DMS 273 (cell line): ENCODE measurements at regions not wholly inside any gene's neighbourhood (a gene's known extent, or its start where the extent isn't known, plus 50 kb on each side); places are given as distances from the start of the nearest gene placed in this dataset.
"Not testable (repeated sequence)": the region's sequence is repeated elsewhere in the genome, so short reads cannot be mapped to it uniquely, and the experiment has no call there.

Source experiments
- DNase-seq: peaks from one replicate; lab custom pipeline; 2025; ENCODE audit not compliant: unreplicated experiment; lab: John Stamatoyannopoulos, UW

DNA sequence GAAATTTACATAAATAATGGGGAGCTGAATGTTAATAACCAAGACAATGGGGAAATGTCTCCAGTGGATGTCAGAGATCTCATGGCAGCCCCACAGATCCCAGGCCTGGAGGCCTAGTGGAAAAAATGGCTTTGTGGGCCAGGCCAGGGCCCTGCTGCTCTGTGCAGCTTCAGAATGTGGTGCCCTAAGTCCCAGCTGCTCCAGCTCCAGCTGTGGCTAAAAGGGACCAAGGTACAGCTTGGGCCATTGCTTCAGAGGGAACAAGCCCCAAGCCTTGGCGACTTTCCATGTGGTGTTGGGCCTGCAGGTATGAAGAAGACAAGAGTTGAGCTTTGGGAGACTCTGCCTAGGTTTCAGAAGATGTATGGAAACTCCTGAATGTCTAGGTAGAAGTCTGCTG lies 658.2 kb downstream of the NUP35 start:
- DNase-seq = no peak

DNA sequence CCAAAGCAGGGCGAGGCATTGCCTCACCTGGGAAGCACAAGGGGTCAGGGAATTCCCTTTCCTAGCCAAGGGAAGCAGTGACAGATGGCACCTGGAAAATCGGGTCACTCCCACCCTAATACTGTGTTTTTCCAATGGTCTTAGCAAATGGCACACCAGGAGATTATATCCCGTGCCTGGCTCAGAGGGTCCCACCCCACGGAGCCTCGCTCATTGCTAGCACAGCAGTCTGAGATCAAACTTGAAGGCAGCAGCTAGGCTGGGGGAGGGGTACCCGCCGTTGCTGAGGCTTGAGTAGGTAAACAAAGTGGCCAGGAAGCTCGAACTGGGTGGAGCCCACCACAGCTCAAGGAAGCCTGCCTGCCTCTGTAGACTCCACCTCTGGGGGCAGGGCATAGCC lies 664.6 kb downstream of the NUP35 start:
- DNase-seq = not testable (repeated sequence)

DNA sequence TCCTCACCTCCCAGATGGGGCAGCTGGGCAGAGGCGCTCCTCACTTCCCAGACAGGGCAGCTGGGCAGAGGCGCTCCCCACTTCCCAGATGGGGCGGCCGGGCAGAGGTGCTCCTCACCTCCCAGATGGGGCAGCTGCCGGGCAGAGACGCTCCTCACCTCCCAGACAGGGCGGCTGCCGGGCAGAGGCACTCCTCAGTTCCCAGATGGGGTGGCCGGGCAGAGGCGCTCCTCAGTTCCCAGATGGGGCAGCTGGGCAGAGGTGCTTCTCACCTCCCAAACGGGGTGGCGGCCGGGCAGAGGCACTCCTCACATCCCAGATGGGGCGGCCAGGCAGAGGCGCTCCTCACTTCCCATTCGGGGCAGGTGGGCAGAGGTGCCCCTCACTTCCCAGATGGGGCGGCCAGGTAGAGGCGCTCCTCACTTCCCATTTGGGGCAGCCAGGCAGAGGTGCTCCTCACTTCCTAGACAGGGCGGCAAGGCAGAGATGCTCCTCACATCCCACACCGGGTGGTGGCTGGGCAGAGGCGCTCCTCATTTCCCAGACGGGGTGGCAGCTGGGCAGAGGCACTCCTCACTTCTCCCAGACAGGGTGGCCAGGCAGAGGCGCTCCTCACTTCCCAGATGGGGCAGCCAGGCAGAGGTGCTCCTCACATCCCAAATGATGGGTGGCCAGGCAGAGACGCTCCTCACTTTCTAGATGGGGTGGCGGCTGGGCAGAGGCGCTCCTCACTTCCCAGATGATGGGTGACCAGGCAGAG lies 668.1 kb downstream of the NUP35 start:
- not testable (repeated sequence) for DNase-seq

DNA sequence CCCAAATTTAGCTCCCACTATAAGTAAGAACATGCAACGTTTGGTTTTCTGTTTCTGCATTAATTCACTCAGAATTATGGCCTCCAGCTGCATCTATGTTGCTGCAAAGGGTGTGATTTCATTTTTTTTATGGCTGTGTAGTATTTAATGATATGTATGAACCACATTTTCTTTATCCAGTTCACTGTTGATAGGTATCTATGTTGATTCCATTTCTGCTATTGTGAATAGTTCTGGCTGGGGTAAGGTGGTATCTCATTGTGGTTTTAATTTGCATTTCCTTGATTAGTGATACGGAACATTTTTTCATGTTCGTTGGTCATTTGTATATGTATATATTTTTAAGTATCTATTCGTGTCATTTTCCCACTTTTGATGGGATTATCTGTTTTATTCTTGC lies 674.3 kb downstream of the NUP35 start:
- DNase-seq = no peak

DNA sequence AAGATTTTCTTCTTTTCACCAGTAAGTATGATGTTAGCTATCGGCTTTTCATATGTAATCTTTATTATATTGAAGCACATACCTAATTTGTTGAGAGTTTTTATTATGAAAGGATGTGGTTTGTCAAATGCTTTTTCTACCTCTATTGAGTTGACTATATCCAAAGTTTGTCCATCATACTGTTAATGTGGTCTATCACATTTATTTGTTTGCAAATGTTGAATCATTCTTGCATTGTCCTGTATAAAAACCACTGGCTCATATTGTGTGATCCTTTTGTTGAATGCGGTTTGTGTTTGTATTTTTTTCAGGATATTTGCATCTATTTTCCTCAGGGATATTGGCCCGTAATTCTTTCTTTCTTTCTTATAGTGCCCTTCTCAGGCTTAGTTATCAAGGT lies 675.5 kb downstream of the NUP35 start:
- no peak for DNase-seq

DNA sequence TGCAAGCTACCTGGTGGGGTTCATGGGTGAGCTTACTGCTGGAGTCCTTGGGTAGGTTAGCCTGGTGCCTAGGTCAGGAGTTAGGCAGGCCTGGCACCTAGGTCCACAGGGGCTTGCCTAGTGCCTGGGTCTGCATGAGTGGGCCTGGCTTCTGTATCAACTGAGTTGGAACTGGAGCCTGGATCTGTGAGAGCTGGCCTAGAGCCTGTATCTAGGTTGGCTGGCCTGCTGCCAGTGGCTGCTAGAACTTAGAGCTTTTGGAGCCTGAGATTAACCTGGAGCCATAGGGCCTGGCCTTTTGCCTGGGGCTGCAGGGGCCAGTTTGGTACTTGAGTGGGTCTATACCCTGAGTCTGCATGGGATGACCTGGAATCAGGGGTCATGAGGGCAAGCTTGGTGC lies 679.4 kb downstream of the NUP35 start:
- peak; percentile 1 for DNase-seq

DNA sequence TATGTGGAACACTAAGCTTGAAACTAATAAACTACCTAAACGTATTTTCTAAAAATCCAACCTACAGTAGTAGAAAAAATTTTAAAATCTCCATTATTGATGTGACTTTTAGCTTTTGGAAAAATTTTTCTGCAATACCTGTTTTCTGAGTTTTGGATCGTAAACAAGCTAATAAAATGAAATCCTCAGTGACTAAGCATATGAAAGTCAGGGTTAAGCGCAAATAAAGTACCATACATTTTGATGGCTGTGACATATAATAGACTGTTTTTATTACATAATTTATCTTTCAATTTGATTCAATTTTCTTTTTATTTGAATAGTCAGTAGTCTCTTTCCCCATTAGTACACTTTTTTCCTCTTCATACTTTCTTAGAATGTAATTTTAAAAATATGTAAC lies 683.6 kb downstream of the NUP35 start:
- DNase-seq = no peak

DNA sequence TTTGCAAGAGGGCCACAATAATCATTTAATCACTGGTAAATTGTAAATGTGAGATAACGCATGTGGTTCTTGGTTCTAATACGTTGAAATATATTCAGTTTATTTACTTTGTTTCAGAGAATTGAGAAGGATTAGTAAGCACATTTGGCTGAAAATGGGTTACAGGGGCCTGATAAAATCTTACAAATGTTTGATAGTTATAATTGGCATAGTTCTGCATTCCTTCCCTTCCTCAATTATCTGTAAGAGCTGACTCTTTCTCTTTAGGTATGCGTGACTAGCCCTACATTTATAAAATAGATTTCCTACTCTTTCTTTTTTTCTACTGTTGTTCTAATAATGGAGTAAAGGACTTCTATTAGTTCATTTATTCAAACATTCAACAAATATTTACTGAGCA lies 685.2 kb downstream of the NUP35 start:
- DNase-seq = no peak

DNA sequence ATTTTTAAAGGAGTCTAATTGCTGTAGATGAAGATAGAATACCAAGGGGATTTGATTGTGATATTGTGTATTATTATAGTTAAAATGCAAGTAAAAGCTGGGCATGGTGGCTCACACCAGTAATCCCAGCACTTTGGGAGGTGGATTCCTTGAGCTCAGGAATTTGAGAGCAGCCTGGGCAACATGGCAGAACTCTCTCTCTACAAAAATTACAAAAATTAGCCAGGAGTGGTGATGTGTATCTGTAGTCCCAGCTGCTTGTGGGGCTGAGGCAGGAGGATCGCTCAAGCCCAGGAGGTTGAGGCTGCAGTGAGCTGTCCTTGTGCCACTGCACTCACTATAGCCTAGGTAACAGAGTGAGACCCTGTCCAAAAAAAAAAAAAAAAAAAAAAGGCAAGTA lies 687.0 kb downstream of the NUP35 start:
- no peak for DNase-seq

DNA sequence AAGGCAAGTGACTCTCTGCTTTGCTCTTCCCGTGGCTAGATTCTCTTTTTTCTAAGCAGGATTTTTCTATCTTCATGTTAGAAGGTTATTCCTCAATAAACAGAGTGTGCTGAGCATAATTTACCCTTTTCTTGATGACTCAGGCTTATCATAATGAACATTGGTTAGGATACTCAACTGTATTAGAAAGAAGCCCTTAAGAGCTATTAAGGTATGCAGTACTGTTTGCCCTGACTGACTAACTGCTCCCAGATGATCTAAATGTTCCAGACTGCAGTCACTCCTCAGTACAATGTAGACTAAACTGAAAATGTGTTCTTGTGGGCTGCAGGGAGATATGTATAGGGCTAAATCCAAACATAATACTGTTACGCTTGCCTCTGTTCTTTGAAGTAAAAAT lies 687.8 kb downstream of the NUP35 start:
- DNase-seq = no peak

DNA sequence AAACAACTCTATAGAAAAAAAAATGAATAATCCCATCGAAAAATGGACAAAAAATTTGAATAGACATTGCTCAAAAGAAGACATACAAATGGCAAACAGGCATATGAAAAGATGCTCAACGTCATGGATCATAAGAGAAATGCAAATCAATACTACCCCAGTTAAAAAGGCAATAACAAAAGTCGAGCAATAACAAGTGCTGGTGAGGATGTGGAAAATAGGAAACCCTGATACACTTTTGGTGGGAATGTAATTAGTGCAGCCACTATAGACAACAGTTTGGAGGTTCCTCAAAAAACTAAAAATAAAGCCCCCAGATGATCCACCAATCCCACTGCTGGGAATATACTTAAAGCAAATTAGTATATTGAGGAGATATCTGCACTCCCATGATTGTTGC lies 701.5 kb downstream of the NUP35 start:
- no peak for DNase-seq

DNA sequence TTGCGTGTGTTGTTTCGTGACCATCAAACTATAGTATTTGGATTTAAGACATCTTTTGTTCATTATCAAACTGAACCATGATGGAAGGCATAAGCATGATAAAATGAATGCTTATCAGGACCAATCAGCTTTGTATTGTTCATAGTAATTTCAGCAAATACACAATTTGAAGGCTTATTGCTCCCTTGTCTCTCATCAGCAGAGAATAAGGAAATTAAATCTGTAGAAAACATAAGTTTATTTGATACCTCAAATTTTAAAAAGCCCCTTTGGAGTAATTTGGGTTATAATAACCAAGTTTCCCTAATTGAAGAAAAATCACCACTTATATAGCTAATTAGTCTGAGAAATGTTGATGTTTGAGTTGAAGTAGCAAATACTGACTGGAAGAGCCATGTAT lies 705.7 kb downstream of the NUP35 start:
- DNase-seq = no peak

DNA sequence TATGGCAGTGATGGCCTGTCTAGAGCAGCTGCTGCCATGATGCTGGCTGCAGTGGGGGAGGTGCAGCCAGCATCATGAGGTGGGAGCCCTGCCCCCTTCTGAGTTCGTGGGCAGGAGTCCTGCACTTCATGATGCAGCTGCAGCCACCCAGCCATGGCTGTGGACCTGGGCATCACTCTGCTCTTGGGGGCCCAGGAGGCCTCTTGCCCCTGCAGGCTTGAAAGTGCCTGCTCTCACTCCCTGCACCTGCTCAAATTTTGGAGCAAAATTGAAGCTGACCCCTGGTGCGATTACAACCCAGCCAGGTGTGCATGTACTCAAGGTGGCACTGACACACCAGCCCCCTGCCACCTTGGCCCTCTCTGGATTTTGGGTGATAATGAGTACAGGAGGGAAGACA lies 712.9 kb downstream of the NUP35 start:
- DNase-seq = no peak

DNA sequence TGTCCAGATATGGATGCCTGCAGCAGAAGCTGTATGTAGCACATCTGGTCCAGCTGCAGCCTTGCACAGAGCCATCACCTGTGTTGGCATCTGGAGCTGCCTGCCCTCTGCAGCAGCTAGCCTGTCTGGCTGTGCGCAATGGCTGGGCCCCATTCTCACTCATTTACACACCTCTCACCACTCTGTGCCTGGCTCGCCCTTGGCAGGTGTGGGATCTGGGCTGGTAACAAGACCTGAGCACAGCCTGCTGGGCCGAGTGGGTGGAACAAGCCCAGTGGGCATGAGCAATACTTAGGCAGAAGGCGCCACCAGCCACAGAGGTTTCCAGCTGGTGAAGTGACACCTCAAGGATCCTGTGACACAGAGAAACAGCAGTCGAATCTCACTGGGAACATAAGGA lies 714.1 kb downstream of the NUP35 start:
- no peak for DNase-seq

DNA sequence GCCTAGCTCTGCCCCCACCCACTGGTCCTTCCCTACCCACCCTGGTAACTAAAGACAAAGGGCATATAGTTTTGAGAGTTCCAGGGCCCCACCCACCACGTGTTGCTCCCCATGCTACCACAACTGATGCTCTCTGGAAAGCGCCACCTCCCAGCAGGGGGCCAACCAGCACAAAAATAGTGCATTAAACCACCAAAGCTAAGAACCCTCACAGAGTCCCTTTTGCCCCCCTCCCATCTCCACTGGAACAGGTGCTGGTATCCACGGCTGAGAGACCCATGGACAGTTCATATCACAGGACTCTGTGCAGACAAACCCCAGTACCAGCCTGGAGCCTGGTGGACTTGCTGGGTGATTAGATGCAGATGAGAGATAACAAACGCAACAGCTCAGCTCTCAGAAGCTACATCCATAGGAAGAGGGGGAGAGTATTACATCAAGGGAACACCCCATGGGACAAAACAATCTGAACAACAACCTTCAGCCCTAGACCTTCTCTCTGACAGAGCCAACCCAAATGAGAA lies 715.9 kb downstream of the NUP35 start:
- no peak for DNase-seq

DNA sequence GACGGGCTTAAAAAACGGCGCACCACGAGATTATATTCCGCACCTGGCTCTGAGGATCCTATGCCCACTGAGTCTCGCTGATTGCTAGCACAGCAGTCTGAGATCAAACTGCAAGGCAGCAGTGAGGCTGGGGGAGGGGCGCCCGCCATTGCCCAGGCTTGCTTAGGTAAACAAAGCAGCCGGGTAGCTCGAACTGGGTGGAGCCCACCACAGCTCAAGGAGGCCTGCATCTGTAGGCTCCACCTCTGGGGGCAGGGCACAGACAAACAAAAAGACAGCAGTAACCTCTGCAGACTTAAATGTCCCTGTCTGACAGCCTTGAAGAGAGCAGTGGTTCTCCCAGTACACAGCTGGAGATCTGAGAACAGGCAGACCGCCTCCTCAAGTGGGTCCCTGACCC lies 725.6 kb downstream of the NUP35 start:
- not testable (repeated sequence) for DNase-seq

DNA sequence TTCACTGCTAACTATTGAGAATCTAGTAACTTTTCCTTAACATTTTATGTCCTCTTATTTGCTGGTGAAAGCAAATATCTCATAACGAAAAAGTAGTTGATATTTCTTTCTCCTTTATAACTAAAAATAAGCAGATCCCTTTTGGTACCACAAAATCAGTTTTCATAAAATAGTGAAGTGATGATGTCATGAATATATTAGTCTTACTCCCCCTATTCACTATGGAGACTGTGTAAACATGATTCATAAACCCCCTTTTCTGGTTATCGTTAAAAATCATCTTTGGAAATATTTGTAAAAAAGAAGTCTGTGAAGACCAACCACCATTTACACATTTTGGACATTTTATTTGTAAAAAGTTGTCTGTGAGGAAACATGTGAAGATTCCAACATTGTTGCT lies 734.9 kb downstream of the NUP35 start:
- DNase-seq = no peak

DNA sequence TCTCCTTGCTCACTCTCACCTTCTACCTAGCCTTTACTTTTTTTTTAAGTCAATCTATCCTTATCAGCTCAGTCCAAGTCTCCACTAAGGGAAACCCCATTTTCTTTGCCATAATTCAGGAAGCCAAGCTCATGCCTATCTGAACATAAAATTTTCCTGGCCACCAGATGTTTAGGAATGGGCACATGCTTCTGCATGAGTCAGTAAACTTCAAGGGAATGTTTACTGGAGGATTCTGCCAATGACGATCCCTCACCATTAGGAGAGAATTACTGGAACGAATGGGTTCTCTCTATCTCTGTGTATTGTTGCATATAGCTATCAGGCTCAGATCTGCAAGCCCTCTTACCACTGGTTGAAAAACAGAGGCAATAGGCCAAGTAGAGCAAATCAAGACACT lies 731.7 kb upstream of the ZNF804A start:
- DNase-seq = no peak

DNA sequence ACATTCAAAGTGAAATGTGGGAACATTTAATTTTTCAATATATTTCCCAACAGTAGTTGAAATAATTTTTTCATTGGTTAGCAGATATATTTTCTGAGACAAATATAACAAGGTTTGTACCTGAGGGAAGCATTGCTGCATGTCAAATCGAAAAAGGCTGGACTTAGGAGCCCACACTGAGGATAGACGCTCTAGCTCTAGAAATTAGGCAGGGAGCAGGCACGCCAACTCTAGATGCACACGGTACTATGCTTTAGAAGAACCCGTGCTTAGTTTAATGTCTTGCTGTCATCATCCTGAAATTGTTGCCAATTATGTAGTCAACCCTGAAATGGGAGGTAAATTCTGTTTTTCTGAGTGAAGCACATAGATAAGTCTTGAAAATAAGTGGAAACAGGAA lies 731.1 kb upstream of the ZNF804A start:
- DNase-seq = no peak

DNA sequence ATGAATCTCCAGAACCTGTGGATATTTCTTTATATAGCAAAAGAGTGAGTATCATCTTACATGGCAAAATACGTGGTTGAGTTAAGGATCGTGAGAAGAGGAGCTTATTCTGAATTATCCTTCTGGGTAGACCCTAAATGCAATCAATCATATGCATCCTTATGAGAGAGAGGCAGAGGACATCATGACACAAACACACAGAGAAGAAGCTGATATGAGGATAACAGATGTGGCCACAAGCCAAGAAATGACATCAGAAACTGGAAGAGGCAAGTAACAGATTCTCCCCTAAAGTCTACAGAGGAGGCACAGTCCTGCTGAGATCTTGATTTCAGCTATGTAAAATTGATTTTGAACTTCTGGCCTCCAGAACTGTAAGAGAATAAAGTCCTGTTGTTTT lies 730.2 kb upstream of the ZNF804A start:
- peak; percentile 58 for DNase-seq

DNA sequence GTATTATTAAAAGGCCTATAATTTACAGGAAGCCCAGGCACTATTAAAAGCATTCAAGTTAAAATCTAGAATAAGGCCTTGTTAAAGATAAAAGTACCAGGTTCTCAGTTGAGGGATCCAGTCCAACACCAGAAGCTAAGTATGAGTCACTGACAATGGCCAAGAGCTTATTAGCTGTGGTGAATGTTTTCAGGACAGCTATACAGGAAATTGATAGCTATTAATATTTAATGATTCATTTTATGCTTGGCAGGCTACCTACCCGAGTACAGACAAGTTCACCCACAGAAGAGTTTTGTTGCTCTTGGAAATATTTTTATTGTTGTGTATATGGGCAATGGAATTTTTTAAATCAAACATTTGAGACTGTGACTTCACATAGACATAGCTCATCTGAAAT lies 729.6 kb upstream of the ZNF804A start:
- DNase-seq = peak; percentile 14

DNA sequence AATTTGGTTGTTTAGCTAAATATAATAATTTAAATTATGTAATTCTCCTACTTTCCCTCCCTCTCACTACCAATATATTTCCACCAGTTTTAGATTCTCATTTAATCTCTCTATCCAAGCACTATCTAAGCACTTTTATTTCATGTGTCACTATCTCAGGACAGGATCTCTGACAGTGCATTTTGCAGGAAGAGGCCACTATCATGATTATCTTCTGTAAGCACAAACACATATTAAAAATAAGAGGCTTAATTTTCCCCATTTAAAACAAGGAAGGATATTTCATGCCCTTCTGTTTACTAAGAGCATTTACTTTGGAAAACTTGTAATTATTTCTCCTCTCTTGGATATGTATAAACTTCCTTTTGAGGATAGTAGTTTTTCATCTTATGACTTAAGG lies 726.2 kb upstream of the ZNF804A start:
- no peak for DNase-seq

DNA sequence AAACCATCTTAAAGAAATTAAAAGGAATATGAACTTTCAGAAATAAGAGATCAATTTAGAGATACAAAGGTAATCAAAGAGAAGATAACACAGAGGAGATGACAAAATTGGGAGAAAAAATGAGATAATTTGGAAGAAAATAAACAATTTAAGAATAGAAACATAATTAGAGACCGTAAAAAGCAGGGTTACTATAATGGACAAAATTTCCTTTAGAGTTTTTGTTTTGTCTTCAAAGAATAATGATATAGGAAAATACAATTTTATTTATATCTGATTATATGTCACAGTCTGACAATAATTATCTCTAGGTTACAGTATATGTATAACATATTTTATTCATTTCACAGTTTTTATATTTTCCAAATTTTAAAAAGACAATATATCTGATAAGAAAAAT lies 716.4 kb upstream of the ZNF804A start:
- DNase-seq = no peak
